ENCODE measurements at regions not wholly inside any gene's neighbourhood (a gene's known extent, or its start where the extent isn't known, plus 50 kb on each side); places are given as distances from the start of the nearest gene placed in this dataset.

GRCh38 chr1:56180520-56181190, 398.7 kb downstream of the PLPP3 start:
- H3K27me3 Mint-ChIP-seq (ENCODE audit: low read depth), result no peaks in the 10 kb centered on the region
- intact Hi-C loops (cut with micrococcal nuclease), result no loop called here
- no peaks in the 10 kb centered on the region for H3K9me3 Mint-ChIP-seq
- DNase-seq (ENCODE audit: low spot score), result no peak
- no peaks in the 10 kb centered on the region for H3K36me3 Mint-ChIP-seq (ENCODE audit: low read depth)
- no peak overlapping the region for H3K27ac Mint-ChIP-seq
- H3K4me1 Mint-ChIP-seq (ENCODE audit: low read depth), result no peaks in the 10 kb centered on the region
- H3K4me3 Mint-ChIP-seq (ENCODE audit: low read depth), result no peak overlapping the region

DNA sequence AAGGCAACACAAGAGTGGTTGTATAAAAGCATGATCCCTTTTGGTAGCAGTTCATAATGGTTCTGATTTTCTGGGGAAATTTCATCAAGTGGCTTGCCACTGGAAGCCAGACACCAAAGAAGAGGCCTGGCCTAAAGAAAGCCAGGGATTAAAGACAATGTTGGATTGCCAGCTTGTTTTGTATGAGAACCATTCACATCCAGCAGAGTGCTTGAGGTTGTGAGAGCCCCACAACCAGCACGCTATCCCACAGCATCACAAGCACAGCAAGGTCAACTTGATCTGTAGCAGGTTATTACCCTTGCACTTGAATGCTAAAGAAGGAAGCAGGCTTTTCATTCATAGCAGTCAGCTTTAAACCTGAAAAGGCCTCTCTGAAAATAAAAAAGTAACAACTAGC, 399.8 kb downstream of the PLPP3 start:
- H3K27me3 Mint-ChIP-seq (ENCODE audit: low read depth), result no peaks in the 10 kb centered on the region
- H3K36me3 Mint-ChIP-seq (ENCODE audit: low read depth), result no peaks in the 10 kb centered on the region
- no peak overlapping the region for H3K4me3 Mint-ChIP-seq (ENCODE audit: low read depth)
- no peak overlapping the region for H3K27ac Mint-ChIP-seq
- no peaks in the 10 kb centered on the region for H3K9me3 Mint-ChIP-seq
- no peak for DNase-seq (ENCODE audit: low spot score)
- H3K4me1 Mint-ChIP-seq (ENCODE audit: low read depth), result no peaks in the 10 kb centered on the region
- intact Hi-C loops (cut with micrococcal nuclease), result no loop called here

GRCh38 chr1:56175211-56175610, 404.2 kb downstream of the PLPP3 start:
- Mint-ChIP-seq H3K27me3 (ENCODE audit: low read depth) (no peaks in the 10 kb centered on the region), H3K4me3 (ENCODE audit: low read depth) (no peak overlapping the region), H3K9me3 (no peaks in the 10 kb centered on the region), H3K36me3 (ENCODE audit: low read depth) (no peaks in the 10 kb centered on the region), H3K27ac (no peak overlapping the region), H3K4me1 (ENCODE audit: low read depth) (no peaks in the 10 kb centered on the region)
- DNase-seq (ENCODE audit: low spot score), result no peak
- intact Hi-C loops (cut with micrococcal nuclease), result no loop called here

- Mint-ChIP-seq H3K4me1 (ENCODE audit: low read depth) (no peaks in the 10 kb centered on the region), H3K9me3 (no peaks in the 10 kb centered on the region), H3K27me3 (ENCODE audit: low read depth) (no peaks in the 10 kb centered on the region), H3K36me3 (ENCODE audit: low read depth) (no peaks in the 10 kb centered on the region), H3K4me3 (ENCODE audit: low read depth) (no peak overlapping the region), H3K27ac (no peak overlapping the region)
- intact Hi-C loops (cut with micrococcal nuclease), result no loop called here
- DNase-seq (ENCODE audit: low spot score), result no peak
Observed at GRCh38 chr1:56174176-56174885, 405.0 kb downstream of the PLPP3 start.

DNA sequence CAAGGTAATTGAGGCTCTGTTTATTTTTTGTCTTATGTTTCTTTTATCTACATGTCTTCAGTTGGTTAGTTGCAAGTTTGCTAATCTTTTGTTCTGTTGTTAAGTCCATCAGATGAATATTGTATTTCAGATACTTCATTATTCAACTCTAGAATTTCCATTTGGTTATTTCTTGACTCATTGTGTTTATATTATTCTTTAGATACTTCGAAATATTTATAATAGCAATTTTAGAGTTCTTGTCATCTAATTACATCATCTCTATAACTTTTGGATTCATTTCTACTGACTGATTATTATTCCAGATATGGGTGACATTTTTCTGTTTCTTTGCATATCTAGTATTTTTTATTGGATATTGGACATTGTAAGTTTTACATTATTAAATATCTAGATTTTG, 405.6 kb downstream of the PLPP3 start:
- Mint-ChIP-seq H3K27ac (no peak overlapping the region), H3K9me3 (no peaks in the 10 kb centered on the region), H3K4me3 (ENCODE audit: low read depth) (no peak overlapping the region), H3K27me3 (ENCODE audit: low read depth) (no peaks in the 10 kb centered on the region), H3K4me1 (ENCODE audit: low read depth) (no peaks in the 10 kb centered on the region), H3K36me3 (ENCODE audit: low read depth) (no peaks in the 10 kb centered on the region)
- no peak for DNase-seq (ENCODE audit: low spot score)
- intact Hi-C loops (cut with micrococcal nuclease), result no loop called here

DNA sequence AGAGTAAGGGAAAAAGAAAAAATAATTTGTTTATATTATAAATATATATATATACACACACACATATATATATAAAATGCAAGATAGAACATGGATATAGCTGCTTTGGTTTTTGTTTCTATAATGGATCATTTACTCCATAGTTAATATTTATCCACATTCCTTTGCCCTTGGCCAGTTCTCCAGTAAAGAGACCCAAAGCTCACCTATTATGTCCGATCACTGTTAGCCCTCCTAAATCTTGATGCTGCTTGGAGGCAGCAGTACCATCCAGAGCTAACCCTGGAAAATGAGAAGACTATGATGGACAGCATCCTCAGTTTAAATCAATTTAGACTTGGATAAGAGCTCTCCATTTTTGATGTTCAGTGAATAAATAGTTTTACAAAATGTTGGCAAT, 407.7 kb downstream of the PLPP3 start:
- H3K27me3 Mint-ChIP-seq (ENCODE audit: low read depth), result no peaks in the 10 kb centered on the region
- intact Hi-C loops (cut with micrococcal nuclease), result no loop called here
- H3K9me3 Mint-ChIP-seq, result no peaks in the 10 kb centered on the region
- DNase-seq (ENCODE audit: low spot score), result no peak
- H3K36me3 Mint-ChIP-seq (ENCODE audit: low read depth), result no peaks in the 10 kb centered on the region
- H3K4me3 Mint-ChIP-seq (ENCODE audit: low read depth), result no peak overlapping the region
- H3K27ac Mint-ChIP-seq, result no peak overlapping the region
- no peaks in the 10 kb centered on the region for H3K4me1 Mint-ChIP-seq (ENCODE audit: low read depth)

DNA sequence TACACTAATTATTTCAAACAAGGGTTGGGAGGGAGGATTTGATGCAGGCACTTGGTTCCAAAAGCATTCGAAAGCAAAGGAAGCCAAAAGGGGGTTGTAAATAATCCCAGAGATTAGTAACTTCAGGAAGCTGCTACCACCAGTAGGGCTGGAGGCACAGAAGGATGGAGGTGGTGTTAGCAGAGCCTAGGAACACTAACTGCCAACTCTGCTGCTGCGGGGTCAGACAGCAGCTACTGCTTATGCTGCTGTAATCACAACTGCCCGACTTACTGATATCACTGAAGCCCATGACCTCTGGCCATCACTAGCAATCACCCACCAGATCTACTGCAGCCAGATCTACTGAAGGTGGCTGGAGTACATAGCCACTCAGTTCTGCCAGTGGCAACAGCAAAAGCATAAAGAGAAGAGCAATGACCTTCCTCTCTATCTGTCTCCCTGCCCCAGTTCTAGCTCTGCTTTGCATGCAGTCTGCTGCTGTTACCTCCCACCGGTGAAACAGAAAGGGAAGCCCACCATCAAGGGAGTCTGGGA, 408.5 kb downstream of the PLPP3 start:
- no peaks in the 10 kb centered on the region for H3K36me3 Mint-ChIP-seq (ENCODE audit: low read depth)
- intact Hi-C loops (cut with micrococcal nuclease), result no loop called here

DNA sequence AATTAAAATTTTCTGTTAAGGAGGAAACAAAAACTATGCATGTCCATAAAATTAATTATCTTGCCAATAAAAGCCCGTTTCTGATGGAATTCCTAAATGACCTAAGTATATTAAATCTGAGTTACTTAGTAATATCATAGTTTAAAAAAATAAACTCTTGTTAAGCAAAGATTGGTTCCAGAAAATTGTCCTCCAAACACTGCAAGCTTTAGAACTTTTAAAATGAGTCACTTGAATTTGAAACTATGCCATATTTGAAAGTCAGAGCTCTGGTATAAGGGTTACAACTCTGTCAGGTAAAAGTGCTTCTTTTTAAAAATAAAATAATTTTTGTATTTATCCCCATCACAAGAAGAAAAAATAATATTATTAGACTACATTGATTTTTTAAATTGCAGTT, 409.5 kb downstream of the PLPP3 start:
- Mint-ChIP-seq H3K27ac (no peak overlapping the region), H3K9me3 (no peaks in the 10 kb centered on the region), H3K36me3 (ENCODE audit: low read depth) (no peaks in the 10 kb centered on the region), H3K27me3 (ENCODE audit: low read depth) (no peaks in the 10 kb centered on the region), H3K4me3 (ENCODE audit: low read depth) (no peak overlapping the region), H3K4me1 (ENCODE audit: low read depth) (no peaks in the 10 kb centered on the region)
- no peak for DNase-seq (ENCODE audit: low spot score)
- intact Hi-C loops (cut with micrococcal nuclease), result no loop called here

More for the DNA sequence above, 408.5 kb downstream of the PLPP3 start:
- Mint-ChIP-seq H3K27ac (no peak overlapping the region), H3K4me1 (ENCODE audit: low read depth) (no peaks in the 10 kb centered on the region), H3K9me3 (no peaks in the 10 kb centered on the region), H3K4me3 (ENCODE audit: low read depth) (no peak overlapping the region), H3K27me3 (ENCODE audit: low read depth) (no peaks in the 10 kb centered on the region)
- DNase-seq (ENCODE audit: low spot score), result no peak

DNA sequence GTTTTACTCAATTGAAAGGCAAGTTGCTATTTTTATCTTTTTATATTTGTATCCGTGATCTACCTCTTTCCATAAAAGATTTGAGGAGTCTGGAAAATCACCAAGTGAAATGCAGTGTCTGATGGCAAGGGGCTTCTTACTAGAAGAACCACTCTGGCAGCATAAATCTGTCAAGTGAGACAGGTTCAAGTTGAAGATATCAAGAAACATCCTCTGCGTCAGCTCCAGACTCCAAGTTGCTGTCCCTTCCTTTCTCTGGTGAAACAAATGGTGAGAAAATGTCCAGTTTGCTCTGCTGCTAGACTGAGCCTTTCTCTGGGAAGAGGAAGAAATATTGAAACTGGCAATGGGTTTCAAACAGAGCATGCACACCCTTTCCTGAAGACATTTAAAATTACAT, 411.2 kb downstream of the PLPP3 start:
- no peaks in the 10 kb centered on the region for H3K27me3 Mint-ChIP-seq (ENCODE audit: low read depth)
- DNase-seq (ENCODE audit: low spot score), result no peak
- H3K4me1 Mint-ChIP-seq (ENCODE audit: low read depth), result no peaks in the 10 kb centered on the region
- no peaks in the 10 kb centered on the region for H3K9me3 Mint-ChIP-seq
- no peak overlapping the region for H3K27ac Mint-ChIP-seq
- intact Hi-C loops (cut with micrococcal nuclease), result no loop called here
- no peak overlapping the region for H3K4me3 Mint-ChIP-seq (ENCODE audit: low read depth)
- H3K36me3 Mint-ChIP-seq (ENCODE audit: low read depth), result no peaks in the 10 kb centered on the region

DNA sequence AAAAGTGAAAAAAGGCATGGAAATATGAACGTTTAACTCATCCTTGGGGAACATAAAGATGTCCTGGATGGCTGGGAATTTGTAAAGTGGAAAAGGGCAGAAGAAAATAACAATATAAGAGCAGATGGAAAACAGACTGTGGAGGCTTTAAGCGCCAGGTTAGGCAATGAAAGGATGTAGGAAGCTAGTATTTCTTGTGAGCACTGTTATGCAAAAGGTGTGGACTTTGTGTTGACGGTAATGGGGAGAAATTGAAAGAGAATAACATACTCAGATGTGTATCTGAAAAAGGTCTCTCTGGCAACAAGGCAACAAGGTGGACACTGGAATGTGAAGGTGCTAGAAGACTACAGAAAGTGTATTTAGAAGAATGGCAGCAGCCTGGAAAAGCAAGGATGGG, 411.8 kb downstream of the PLPP3 start:
- Mint-ChIP-seq H3K27me3 (ENCODE audit: low read depth) (no peaks in the 10 kb centered on the region), H3K27ac (no peak overlapping the region), H3K36me3 (ENCODE audit: low read depth) (no peaks in the 10 kb centered on the region), H3K9me3 (no peaks in the 10 kb centered on the region), H3K4me3 (ENCODE audit: low read depth) (no peak overlapping the region), H3K4me1 (ENCODE audit: low read depth) (no peaks in the 10 kb centered on the region)
- intact Hi-C loops (cut with micrococcal nuclease), result no loop called here
- DNase-seq (ENCODE audit: low spot score), result no peak

DNA sequence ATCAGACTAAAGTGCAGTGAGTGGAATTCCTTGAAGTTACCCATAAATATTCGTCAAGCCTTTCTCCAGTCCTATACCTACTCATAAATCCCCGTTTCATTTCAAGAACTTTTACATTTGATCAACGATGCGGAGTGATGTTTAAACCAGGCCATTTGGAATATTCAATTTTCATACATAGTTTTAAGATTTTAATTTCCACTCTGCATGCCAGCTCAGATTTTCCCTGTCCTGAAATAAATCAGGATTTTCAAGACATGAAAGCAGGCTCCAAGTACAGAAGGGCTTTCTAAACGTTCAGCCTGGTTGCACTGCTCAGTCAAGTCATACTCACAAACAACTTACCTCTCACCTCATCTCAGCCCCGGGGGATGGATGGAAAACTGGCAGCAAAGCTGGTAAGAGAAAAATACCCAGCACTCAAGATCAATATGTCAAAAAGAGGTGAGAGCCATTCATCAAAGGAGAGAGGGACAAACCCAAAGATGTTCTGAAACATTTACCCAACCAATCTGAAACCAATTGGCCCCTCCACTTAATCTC, 418.5 kb downstream of the PLPP3 start:
- H3K9me3 Mint-ChIP-seq, result no peaks in the 10 kb centered on the region
- no peaks in the 10 kb centered on the region for H3K36me3 Mint-ChIP-seq (ENCODE audit: low read depth)
- no peak overlapping the region for H3K27ac Mint-ChIP-seq
- H3K4me1 Mint-ChIP-seq (ENCODE audit: low read depth), result no peaks in the 10 kb centered on the region
- H3K4me3 Mint-ChIP-seq (ENCODE audit: low read depth), result no peak overlapping the region
- intact Hi-C loops (cut with micrococcal nuclease), result no loop called here
- no peak for DNase-seq (ENCODE audit: low spot score)
- no peaks in the 10 kb centered on the region for H3K27me3 Mint-ChIP-seq (ENCODE audit: low read depth)

DNA sequence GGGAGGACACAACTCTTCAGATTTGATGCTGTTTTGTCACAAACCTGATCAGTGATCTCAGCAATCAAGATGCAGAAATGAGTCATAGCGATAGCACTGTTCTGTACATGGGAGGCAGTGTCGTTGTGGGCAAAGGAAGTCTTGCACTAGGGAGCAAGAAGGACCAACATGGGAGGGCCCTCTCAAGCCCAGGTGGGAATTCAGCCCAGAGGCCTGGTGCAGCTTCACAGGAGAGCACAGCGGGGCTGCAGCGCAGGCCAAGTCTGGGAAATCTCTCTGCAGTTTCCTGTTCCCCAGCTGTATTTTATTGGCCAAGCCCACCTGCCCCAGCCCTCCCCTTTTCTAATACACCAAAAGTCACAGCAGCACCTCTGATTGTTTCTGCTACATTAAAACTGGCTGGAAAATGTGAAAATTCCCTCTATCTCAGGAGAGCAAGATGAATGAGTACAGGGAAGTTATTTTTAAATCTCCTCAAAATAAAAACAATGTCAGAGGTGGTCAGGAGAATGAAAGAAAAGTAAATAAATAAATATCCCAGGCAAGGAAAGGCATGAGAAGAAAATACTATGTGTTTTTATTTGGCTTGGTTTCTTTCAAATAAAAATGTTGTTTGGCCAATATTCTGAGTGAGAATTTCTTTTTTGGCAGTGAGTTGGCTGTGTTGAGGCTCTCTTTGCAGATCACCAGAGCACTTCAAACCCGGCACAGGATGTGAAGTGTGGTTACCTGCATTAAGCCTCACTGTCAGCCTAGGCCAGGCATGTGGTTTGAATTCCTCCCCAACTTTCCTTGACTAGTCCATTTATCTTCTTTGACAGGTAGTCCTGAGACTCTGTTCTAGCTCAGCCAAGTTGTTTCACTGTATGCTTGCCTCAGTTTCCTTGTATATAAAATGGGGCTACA, 422.1 kb downstream of the PLPP3 start:
- no peaks in the 10 kb centered on the region for H3K36me3 Mint-ChIP-seq (ENCODE audit: low read depth)
- H3K27ac Mint-ChIP-seq, result no peak overlapping the region
- intact Hi-C loops (cut with micrococcal nuclease), result no loop called here
- H3K4me1 Mint-ChIP-seq (ENCODE audit: low read depth), result no peaks in the 10 kb centered on the region
- H3K4me3 Mint-ChIP-seq (ENCODE audit: low read depth), result no peak overlapping the region
- no peaks in the 10 kb centered on the region for H3K9me3 Mint-ChIP-seq
- H3K27me3 Mint-ChIP-seq (ENCODE audit: low read depth), result no peaks in the 10 kb centered on the region
- DNase-seq (ENCODE audit: low spot score), result no peak
